SK-N-SH (cell line): ENCODE measurements at regions not wholly inside any gene's neighbourhood (a gene's known extent, or its start where the extent isn't known, plus 50 kb on each side); places are given as distances from the start of the nearest gene placed in this dataset.

Experiments used
- CTCF ChIA-PET: fragments of 300-600, 350-600 bp; formaldehyde crosslinking; extraction: SDS; loops from one replicate; lab custom pipeline; 2021; lab: Yijun Ruan, JAX
- POLR2A ChIA-PET: fragments of 350-600 bp; sonication (Branson Sonifier 250); formaldehyde crosslinking; extraction: SDS; loops from one replicate; lab custom pipeline; 2020; ENCODE audit warnings: antibody characterized with exemption, inconsistent platforms; lab: Yijun Ruan, JAX
- DNase-seq: peaks from one replicate; pipeline ENCODE4 v3.0.0; 2012
- H2AFZ ChIP-seq: fragments of 200-600 bp; sonication (generic); 2 replicates; pipeline ENCODE4 v1.8.1; 2016; ENCODE audit warnings: antibody characterized with exemption, mild to moderate bottlenecking, low read depth
- H3F3A ChIP-seq: fragments of 200-600 bp; sonication (generic); replicated peaks from 2 replicates; pipeline ENCODE3; 2016; ENCODE audit warnings: antibody characterized with exemption, mild to moderate bottlenecking; ENCODE audit not compliant: insufficient read depth
- H3K27ac ChIP-seq, 2 experiments: fragments of 200-500 bp in 1 of 2; fragments of 200-600 bp in 1 of 2; sonication (Bioruptor generic) in 1 of 2; sonication (generic), shearing (Covaris generic) in 1 of 2; 2 replicates each; pipeline versions ENCODE4 v1.5.1 to v1.6.1; 2014 to 2016; ENCODE audit warnings: low read depth in 2 of 2, inconsistent platforms in 1 of 2, low read length in 1 of 2, mild to moderate bottlenecking in 1 of 2, mixed read lengths in 1 of 2
- H3K27me3 ChIP-seq: fragments of 200-600 bp; sonication (generic), shearing (Covaris generic); 2 replicates; pipeline ENCODE4 v1.6.1; 2016; ENCODE audit warnings: mixed run types; ENCODE audit not compliant: insufficient read depth
- H3K36me3 ChIP-seq, 2 experiments: fragments of 200-500 bp in 1 of 2; fragments of 200-600 bp in 1 of 2; sonication (Bioruptor generic) in 1 of 2; sonication (generic) in 1 of 2; replicated peaks in 1 of 2; 2 replicates each; pipeline versions ENCODE3 to v1.5.1; 2014 to 2016; ENCODE audit warnings: low read length in 1 of 2, mild to moderate bottlenecking in 1 of 2; ENCODE audit not compliant: insufficient read depth in 2 of 2, control insufficient read depth in 1 of 2
- H3K4me1 ChIP-seq, 2 experiments: fragments of 200-500 bp in 1 of 2; fragments of 200-600 bp in 1 of 2; sonication (Bioruptor generic) in 1 of 2; sonication (generic), shearing (Covaris generic) in 1 of 2; 2 replicates each; pipeline versions ENCODE4 v1.5.1 to v1.6.1; 2014 to 2016; ENCODE audit warnings: low read depth in 1 of 2, low read length in 1 of 2, mixed run types in 1 of 2; ENCODE audit not compliant: insufficient read depth in 2 of 2, control insufficient read depth in 1 of 2
- H3K4me2 ChIP-seq: fragments of 200-600 bp; sonication (generic), shearing (Covaris generic); 2 replicates; pipeline ENCODE4 v1.6.1; 2017; ENCODE audit warnings: mixed run types
- H3K4me3 ChIP-seq, 2 experiments: fragments of 200-500 bp in 1 of 2; fragments of 200-600 bp in 1 of 2; sonication (Bioruptor generic) in 1 of 2; sonication (generic), shearing (Covaris generic) in 1 of 2; 2 replicates each; pipeline versions ENCODE4 v1.5.1 to v1.8.1; 2014 to 2016; ENCODE audit warnings: low read depth in 2 of 2, inconsistent platforms in 1 of 2, low read length in 1 of 2, mild to moderate bottlenecking in 1 of 2, mixed read lengths in 1 of 2, moderate library complexity in 1 of 2
- H3K79me2 ChIP-seq: fragments of 200-600 bp; sonication (generic); 2 replicates; pipeline ENCODE4 v1.8.1; 2017; ENCODE audit warnings: mild to moderate bottlenecking; ENCODE audit not compliant: insufficient read depth
- H3K9ac ChIP-seq: fragments of 200-600 bp; sonication (generic); 2 replicates; pipeline ENCODE4 v1.6.1; 2017; ENCODE audit warnings: mixed run types
- H3K9me2 ChIP-seq: fragments of 200-600 bp; sonication (generic); 2 replicates; pipeline ENCODE4 v1.6.1; 2017; ENCODE audit warnings: mixed run types
- H3K9me3 ChIP-seq: fragments of 200-600 bp; sonication (generic); 2 replicates; pipeline ENCODE4 v1.6.1; 2017; ENCODE audit warnings: mixed run types, mild to moderate bottlenecking, moderate library complexity
- H4K20me1 ChIP-seq: fragments of 200-600 bp; sonication (generic); 2 replicates; pipeline ENCODE4 v1.6.1; 2017; ENCODE audit warnings: mild to moderate bottlenecking, mixed run types; ENCODE audit not compliant: insufficient read depth
- EP300 ChIP-seq, 2 experiments: IDR thresholded peaks; 2 replicates each; pipeline versions ENCODE4 v1.4.0 to v1.6.1; 2012; ENCODE audit warnings: borderline replicate concordance in 1 of 2, low read depth in 1 of 2, low read length in 1 of 2
- POLR2AphosphoS5 ChIP-seq: IDR thresholded peaks from 2 replicates; pipeline ENCODE4 v1.6.1; 2012; ENCODE audit warnings: low read depth, low read length
- RCOR1 ChIP-seq: fragments of 150-350 bp; IDR thresholded peaks from 2 replicates; pipeline ENCODE4 v1.6.1; 2017; ENCODE audit warnings: antibody characterized with exemption, low read length
- RFX5 ChIP-seq: IDR thresholded peaks from 2 replicates; pipeline ENCODE4 v1.6.1; 2012; ENCODE audit warnings: mild to moderate bottlenecking, improper control_type of control experiment, low read length
- TAF1 ChIP-seq: IDR thresholded peaks from 2 replicates; pipeline ENCODE4 v1.6.1; 2012; ENCODE audit warnings: low read depth, mild to moderate bottlenecking, low read length, moderate library complexity, borderline replicate concordance
- WGBS: methylation state at CpG from one replicate; pipeline ENCODE4 v1.1.6; 2017; ENCODE audit warnings: low lambda C conversion rate; 5-methylcytosine and 5-hydroxymethylcytosine counted together
- TF ChIP-seq, protein P1 (sequence below): IDR thresholded peaks from 2 replicates; pipeline ENCODE4; 2012
- TF ChIP-seq, protein P2 (sequence below): fragments of 150-350 bp; IDR thresholded peaks from 2 replicates; pipeline ENCODE4 v1.6.1; 2017; ENCODE audit warnings: antibody characterized with exemption, low read length, low read depth, borderline replicate concordance
- TF ChIP-seq, protein P3 (sequence below): IDR thresholded peaks from 2 replicates; pipeline ENCODE4 v1.4.0; 2012; ENCODE audit warnings: low read depth, borderline replicate concordance
- TF ChIP-seq, protein P4 (sequence below): IDR thresholded peaks from 2 replicates; pipeline ENCODE4 v1.6.1; 2012; ENCODE audit warnings: mild to moderate bottlenecking, low read depth, low read length, moderate library complexity
- TF ChIP-seq, protein P5 (sequence below): fragments of 200-600 bp; sonication (generic); IDR thresholded peaks from 2 replicates; pipeline ENCODE4 v1.6.1; 2017; ENCODE audit warnings: antibody characterized with exemption, mild to moderate bottlenecking, moderate library complexity
- TF ChIP-seq, protein P6 (sequence below): IDR thresholded peaks from 2 replicates; pipeline ENCODE4 v1.4.0; 2012; ENCODE audit warnings: low read depth, borderline replicate concordance

DNA sequence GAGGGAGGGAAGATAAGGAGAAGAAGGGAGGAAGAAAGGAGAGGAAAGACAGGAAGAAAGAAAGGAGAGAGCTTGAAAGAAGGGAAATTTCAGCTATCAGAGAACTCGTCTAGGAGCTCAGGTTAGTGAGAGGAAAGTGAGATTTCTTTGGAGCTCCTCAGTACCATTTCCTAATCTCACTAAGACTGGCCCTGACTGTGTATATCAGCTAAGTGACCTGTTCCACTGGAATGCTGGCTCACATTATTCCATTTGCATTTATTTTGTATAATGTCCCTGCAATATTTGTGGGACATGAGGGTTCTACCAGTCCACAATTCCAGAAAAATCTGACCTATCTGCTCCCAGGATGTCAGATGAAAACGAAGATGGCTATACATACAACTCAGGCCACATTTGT lies 114.7 kb upstream of the CELF2 start:
- H4K20me1 ChIP-seq, result no peaks in the 10 kb centered on the region
- no peaks in the 10 kb centered on the region for H3K36me3 ChIP-seq
- no peaks in the 10 kb centered on the region for H3F3A ChIP-seq
- no peak overlapping the region for H3K4me3 ChIP-seq
- ChIA-PET CTCF (no interaction called here), POLR2A (no interaction called here)
- H2AFZ ChIP-seq, result no peak overlapping the region
- TF ChIP-seq RFX5, result no peak
- no peak for TF ChIP-seq RCOR1
- no peak for TF ChIP-seq TAF1
- TF ChIP-seq, protein P1, sequence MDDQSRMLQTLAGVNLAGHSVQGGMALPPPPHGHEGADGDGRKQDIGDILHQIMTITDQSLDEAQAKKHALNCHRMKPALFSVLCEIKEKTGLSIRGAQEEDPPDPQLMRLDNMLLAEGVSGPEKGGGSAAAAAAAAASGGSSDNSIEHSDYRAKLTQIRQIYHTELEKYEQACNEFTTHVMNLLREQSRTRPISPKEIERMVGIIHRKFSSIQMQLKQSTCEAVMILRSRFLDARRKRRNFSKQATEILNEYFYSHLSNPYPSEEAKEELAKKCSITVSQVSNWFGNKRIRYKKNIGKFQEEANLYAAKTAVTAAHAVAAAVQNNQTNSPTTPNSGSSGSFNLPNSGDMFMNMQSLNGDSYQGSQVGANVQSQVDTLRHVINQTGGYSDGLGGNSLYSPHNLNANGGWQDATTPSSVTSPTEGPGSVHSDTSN, result no peak
- TF ChIP-seq, protein P2, sequence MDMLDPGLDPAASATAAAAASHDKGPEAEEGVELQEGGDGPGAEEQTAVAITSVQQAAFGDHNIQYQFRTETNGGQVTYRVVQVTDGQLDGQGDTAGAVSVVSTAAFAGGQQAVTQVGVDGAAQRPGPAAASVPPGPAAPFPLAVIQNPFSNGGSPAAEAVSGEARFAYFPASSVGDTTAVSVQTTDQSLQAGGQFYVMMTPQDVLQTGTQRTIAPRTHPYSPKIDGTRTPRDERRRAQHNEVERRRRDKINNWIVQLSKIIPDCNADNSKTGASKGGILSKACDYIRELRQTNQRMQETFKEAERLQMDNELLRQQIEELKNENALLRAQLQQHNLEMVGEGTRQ, result no peak
- TF ChIP-seq, protein P3, sequence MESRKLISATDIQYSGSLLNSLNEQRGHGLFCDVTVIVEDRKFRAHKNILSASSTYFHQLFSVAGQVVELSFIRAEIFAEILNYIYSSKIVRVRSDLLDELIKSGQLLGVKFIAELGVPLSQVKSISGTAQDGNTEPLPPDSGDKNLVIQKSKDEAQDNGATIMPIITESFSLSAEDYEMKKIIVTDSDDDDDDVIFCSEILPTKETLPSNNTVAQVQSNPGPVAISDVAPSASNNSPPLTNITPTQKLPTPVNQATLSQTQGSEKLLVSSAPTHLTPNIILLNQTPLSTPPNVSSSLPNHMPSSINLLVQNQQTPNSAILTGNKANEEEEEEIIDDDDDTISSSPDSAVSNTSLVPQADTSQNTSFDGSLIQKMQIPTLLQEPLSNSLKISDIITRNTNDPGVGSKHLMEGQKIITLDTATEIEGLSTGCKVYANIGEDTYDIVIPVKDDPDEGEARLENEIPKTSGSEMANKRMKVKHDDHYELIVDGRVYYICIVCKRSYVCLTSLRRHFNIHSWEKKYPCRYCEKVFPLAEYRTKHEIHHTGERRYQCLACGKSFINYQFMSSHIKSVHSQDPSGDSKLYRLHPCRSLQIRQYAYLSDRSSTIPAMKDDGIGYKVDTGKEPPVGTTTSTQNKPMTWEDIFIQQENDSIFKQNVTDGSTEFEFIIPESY, result no peak
- TF ChIP-seq, protein P4, sequence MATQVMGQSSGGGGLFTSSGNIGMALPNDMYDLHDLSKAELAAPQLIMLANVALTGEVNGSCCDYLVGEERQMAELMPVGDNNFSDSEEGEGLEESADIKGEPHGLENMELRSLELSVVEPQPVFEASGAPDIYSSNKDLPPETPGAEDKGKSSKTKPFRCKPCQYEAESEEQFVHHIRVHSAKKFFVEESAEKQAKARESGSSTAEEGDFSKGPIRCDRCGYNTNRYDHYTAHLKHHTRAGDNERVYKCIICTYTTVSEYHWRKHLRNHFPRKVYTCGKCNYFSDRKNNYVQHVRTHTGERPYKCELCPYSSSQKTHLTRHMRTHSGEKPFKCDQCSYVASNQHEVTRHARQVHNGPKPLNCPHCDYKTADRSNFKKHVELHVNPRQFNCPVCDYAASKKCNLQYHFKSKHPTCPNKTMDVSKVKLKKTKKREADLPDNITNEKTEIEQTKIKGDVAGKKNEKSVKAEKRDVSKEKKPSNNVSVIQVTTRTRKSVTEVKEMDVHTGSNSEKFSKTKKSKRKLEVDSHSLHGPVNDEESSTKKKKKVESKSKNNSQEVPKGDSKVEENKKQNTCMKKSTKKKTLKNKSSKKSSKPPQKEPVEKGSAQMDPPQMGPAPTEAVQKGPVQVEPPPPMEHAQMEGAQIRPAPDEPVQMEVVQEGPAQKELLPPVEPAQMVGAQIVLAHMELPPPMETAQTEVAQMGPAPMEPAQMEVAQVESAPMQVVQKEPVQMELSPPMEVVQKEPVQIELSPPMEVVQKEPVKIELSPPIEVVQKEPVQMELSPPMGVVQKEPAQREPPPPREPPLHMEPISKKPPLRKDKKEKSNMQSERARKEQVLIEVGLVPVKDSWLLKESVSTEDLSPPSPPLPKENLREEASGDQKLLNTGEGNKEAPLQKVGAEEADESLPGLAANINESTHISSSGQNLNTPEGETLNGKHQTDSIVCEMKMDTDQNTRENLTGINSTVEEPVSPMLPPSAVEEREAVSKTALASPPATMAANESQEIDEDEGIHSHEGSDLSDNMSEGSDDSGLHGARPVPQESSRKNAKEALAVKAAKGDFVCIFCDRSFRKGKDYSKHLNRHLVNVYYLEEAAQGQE, result no peak
- TF ChIP-seq, protein P5, sequence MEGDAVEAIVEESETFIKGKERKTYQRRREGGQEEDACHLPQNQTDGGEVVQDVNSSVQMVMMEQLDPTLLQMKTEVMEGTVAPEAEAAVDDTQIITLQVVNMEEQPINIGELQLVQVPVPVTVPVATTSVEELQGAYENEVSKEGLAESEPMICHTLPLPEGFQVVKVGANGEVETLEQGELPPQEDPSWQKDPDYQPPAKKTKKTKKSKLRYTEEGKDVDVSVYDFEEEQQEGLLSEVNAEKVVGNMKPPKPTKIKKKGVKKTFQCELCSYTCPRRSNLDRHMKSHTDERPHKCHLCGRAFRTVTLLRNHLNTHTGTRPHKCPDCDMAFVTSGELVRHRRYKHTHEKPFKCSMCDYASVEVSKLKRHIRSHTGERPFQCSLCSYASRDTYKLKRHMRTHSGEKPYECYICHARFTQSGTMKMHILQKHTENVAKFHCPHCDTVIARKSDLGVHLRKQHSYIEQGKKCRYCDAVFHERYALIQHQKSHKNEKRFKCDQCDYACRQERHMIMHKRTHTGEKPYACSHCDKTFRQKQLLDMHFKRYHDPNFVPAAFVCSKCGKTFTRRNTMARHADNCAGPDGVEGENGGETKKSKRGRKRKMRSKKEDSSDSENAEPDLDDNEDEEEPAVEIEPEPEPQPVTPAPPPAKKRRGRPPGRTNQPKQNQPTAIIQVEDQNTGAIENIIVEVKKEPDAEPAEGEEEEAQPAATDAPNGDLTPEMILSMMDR, result no peak
- TF ChIP-seq EP300 (IDR thresholded peaks at IDR 0.05; ENCODE audit: borderline replicate concordance in 1 of 2, low read depth in 1 of 2, low read length in 1 of 2), result no peak
- TF ChIP-seq POLR2AphosphoS5, result no peak
- TF ChIP-seq, protein P6, sequence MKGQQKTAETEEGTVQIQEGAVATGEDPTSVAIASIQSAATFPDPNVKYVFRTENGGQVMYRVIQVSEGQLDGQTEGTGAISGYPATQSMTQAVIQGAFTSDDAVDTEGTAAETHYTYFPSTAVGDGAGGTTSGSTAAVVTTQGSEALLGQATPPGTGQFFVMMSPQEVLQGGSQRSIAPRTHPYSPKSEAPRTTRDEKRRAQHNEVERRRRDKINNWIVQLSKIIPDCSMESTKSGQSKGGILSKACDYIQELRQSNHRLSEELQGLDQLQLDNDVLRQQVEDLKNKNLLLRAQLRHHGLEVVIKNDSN, result no peak
- H3K4me1 ChIP-seq, result no peaks in the 10 kb centered on the region
- no peak for DNase-seq
- no peak overlapping the region for H3K27ac ChIP-seq
- H3K4me2 ChIP-seq, result no peak overlapping the region
- no peaks in the 10 kb centered on the region for H3K27me3 ChIP-seq
- no peaks in the 10 kb centered on the region for H3K9me2 ChIP-seq
- H3K79me2 ChIP-seq, result no peaks in the 10 kb centered on the region
- WGBS, result 7% methylated on average over 2 of the region's 2 CpGs
- H3K9me3 ChIP-seq, result no peaks in the 10 kb centered on the region
- no peak overlapping the region for H3K9ac ChIP-seq
